Body of pancreas (tissue), 4 donors: ENCODE measurements at regions not wholly inside any gene's neighbourhood (a gene's known extent, or its start where the extent isn't known, plus 50 kb on each side); places are given as distances from the start of the nearest gene placed in this dataset.

Source experiments
- ATAC-seq: fragments of 150-250 bp; one replicate; pipeline ENCODE4 v1.9.1; 2016
- DNase-seq, 4 donors: peaks; one replicate each; pipeline ENCODE4 v3.0.0-alpha.2; 2019
- H3K27ac ChIP-seq, 4 donors: fragments of 200-600 bp; sonication (generic); 1 replicate in 3 of 4; 2 replicates in 1 of 4; pipeline versions ENCODE4 v1.5.1 to v1.6.1; 2016 to 2019; ENCODE audit warnings: mild to moderate bottlenecking in 1 of 4, mixed read lengths in 1 of 4, moderate library complexity in 1 of 4
- H3K27me3 ChIP-seq, 2 donors: fragments of 200-600 bp; sonication (generic); one replicate each; pipeline ENCODE4 v1.6.0; 2016; ENCODE audit warnings: mild to moderate bottlenecking in 1 of 2
- H3K36me3 ChIP-seq, 2 donors: fragments of 200-600 bp; sonication (generic); replicated peaks in 1 of 2; 2 replicates each; pipeline ENCODE4 v1.5.1; 2016; ENCODE audit warnings: low read depth in 2 of 2; ENCODE audit not compliant: insufficient read depth in 1 of 2
- H3K4me1 ChIP-seq: fragments of 200-600 bp; sonication (generic); one replicate; pipeline ENCODE4 v1.6.0; 2016
- H3K4me3 ChIP-seq, 2 donors: fragments of 200-600 bp; sonication (generic); 1 replicate in 1 of 2; 2 replicates in 1 of 2; pipeline ENCODE4 v1.5.1; 2016 to 2019
- H3K9me3 ChIP-seq, 3 donors: fragments of 200-600 bp; sonication (generic); 1 replicate in 2 of 3; 2 replicates in 1 of 3; pipeline ENCODE4 v1.5.1; 2016
- CTCF ChIP-seq, 7 experiments: fragments of 450-650 bp in 4 of 7; fragments of 200-600 bp in 3 of 7; sonication (generic) in 3 of 7; IDR thresholded peaks; one replicate each; pipeline ENCODE4 v1.5.1; 2016 to 2019; ENCODE audit warnings: antibody characterized with exemption in 7 of 7
- POLR2A ChIP-seq, 3 donors: fragments of 450-650 bp; IDR thresholded peaks; one replicate each; pipeline ENCODE4 v1.6.1; 2016; ENCODE audit warnings: antibody characterized with exemption in 3 of 3, mild to moderate bottlenecking in 2 of 3
- WGBS, 2 donors: methylation state at CpG; one replicate each; pipeline ENCODE4 v1.1.5; 2017; 5-methylcytosine and 5-hydroxymethylcytosine counted together
- intact Hi-C: fragments of 100-400 bp; cut with DNase I; formaldehyde crosslinking; loops from one replicate; pipeline ENCODE4 v1.15.1; 2023

GRCh38 chr3:76051145-76051544 lies 265.8 kb upstream of the ZNF717 start:
- DNase-seq (no peak), ATAC-seq (no peak)
- H3K27ac ChIP-seq, result no peak overlapping the region
- H3K36me3 ChIP-seq, result no peaks in the 10 kb centered on the region
- no peaks in the 10 kb centered on the region for H3K27me3 ChIP-seq
- intact Hi-C loops, result no loop called here
- H3K9me3 ChIP-seq, result no peaks in the 10 kb centered on the region
- WGBS, 2 donors, result 46 to 53% methylated on average over 3 of the region's 3 CpGs
- no peak overlapping the region for H3K4me3 ChIP-seq
- TF ChIP-seq CTCF (IDR thresholded peaks at IDR 0.05) (no peak), POLR2A (IDR thresholded peaks at IDR 0.05) (no peak)
- H3K4me1 ChIP-seq, result no peaks in the 10 kb centered on the region

GRCh38 chr3:76054404-76054803 lies 269.1 kb upstream of the ZNF717 start:
- no peaks in the 10 kb centered on the region for H3K9me3 ChIP-seq
- no peak overlapping the region for H3K4me3 ChIP-seq
- no peak for ATAC-seq
- no peak for TF ChIP-seq POLR2A (IDR thresholded peaks at IDR 0.05)
- TF ChIP-seq CTCF (IDR thresholded peaks at IDR 0.05), result no peak
- H3K36me3 ChIP-seq, result no peaks in the 10 kb centered on the region
- H3K4me1 ChIP-seq, result no peaks in the 10 kb centered on the region
- DNase-seq, result no peak
- no peaks in the 10 kb centered on the region for H3K27me3 ChIP-seq
- WGBS, 2 donors, result 43 to 54% methylated on average over 1 of the region's 1 CpG
- intact Hi-C loops, result no loop called here
- H3K27ac ChIP-seq, result no peak overlapping the region

- no peaks in the 10 kb centered on the region for H3K36me3 ChIP-seq
- TF ChIP-seq CTCF (IDR thresholded peaks at IDR 0.05) (no peak), POLR2A (IDR thresholded peaks at IDR 0.05) (no peak)
- no peaks in the 10 kb centered on the region for H3K9me3 ChIP-seq
- WGBS, 2 donors, result 76 to 82% methylated on average over 3 of the region's 3 CpGs
- ATAC-seq (no peak), DNase-seq (no peak)
- no peaks in the 10 kb centered on the region for H3K4me1 ChIP-seq
- H3K4me3 ChIP-seq, result no peak overlapping the region
- intact Hi-C loops, result no loop called here
- H3K27ac ChIP-seq, result no peak overlapping the region
- no peaks in the 10 kb centered on the region for H3K27me3 ChIP-seq
Measured at GRCh38 chr3:76061654-76062053, 276.3 kb upstream of the ZNF717 start.

GRCh38 chr3:76063019-76063418 lies 277.7 kb upstream of the ZNF717 start:
- DNase-seq (no peak), ATAC-seq (no peak)
- TF ChIP-seq POLR2A (IDR thresholded peaks at IDR 0.05) (no peak), CTCF (IDR thresholded peaks at IDR 0.05) (no peak)
- H3K4me3 ChIP-seq, result no peak overlapping the region
- no peaks in the 10 kb centered on the region for H3K9me3 ChIP-seq
- 59 to 68% methylated on average over 3 of the region's 3 CpGs for WGBS, 2 donors
- H3K4me1 ChIP-seq, result no peaks in the 10 kb centered on the region
- no peaks in the 10 kb centered on the region for H3K27me3 ChIP-seq
- intact Hi-C loops, result no loop called here
- H3K36me3 ChIP-seq, result no peaks in the 10 kb centered on the region
- H3K27ac ChIP-seq, result no peak overlapping the region

- H3K4me3 ChIP-seq, result no peak overlapping the region
- no peaks in the 10 kb centered on the region for H3K36me3 ChIP-seq
- no peaks in the 10 kb centered on the region for H3K27me3 ChIP-seq
- H3K27ac ChIP-seq, result no peak overlapping the region
- H3K9me3 ChIP-seq, result no peaks in the 10 kb centered on the region
- intact Hi-C loops, result no loop called here
- no peak for DNase-seq
- ATAC-seq, result no peak
- WGBS, 2 donors, result 47 to 62% methylated on average over 5 of the region's 5 CpGs
- H3K4me1 ChIP-seq, result no peaks in the 10 kb centered on the region
- TF ChIP-seq POLR2A (IDR thresholded peaks at IDR 0.05) (no peak), CTCF (IDR thresholded peaks at IDR 0.05) (no peak)
Measured at GRCh38 chr3:76063811-76064210, 278.5 kb upstream of the ZNF717 start.
